Inflammatory macrophage treated with lipopolysaccharide for 1 hour (primary cell): ENCODE measurements at regions not wholly inside any gene's neighbourhood (a gene's known extent, or its start where the extent isn't known, plus 50 kb on each side); places are given as distances from the start of the nearest gene placed in this dataset.

Experiments used
- DNase-seq, 2 donors: peaks; one replicate each; pipeline ENCODE4 v3.0.0-alpha.2; 2020 to 2022

DNA sequence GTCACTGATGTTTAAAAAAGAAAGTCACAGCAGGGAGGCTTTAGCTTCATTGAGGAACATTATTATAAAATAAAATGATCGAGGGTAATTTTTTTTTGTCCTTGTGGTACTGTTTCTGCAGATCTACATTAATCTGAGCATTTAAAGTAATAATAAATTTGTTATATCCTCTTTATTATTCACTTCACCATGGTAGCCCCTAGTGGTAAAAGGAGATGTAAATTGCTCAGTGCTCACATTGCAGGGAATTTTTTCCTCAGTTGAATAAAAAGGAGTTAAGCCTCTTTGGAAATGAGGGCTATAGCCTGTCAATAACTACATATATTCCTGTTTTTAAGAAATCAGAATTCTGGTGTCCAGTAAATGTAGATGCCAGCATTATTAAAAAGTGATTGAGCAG, 99.7 kb upstream of the VPREB1 start:
- DNase-seq = no peak

DNA sequence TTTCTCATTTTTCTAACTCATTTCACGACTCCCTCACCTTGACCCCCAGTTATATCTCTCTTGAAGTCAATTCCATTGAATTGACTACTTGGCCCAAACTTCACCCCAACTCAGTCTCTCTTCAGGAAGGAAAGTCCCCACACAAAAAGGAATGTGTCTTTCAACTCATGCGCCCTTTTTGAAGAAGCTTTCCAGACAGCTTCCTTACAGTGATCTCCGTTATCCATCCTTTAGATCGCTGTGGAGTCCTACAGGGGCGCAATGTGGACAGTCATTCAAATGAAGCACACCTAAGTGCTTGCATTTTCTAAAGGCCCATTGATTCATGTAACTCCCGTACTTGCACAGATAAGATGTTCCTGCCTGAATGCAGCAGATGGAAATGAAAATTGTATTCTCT, 101.1 kb upstream of the VPREB1 start:
- DNase-seq = no peak

DNA sequence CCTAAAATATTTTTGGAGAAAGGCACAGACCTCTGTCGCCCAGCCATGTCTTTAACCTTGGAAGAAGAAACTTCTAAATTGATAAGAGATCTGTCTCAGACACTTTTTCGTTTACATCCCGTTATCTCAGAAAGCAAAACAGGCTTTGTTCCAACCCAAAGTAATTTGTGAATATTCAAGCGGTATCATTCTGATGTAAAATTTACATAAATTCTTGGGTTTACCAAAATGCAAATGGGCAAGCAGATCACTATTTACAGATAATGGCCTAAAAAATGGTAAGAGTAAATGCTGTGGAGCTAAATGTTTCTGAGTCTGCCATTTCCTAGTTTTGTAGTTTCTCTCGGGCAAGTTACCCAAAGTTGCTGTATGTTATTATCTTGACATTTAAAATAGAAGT, 101.9 kb upstream of the VPREB1 start:
- DNase-seq = no peak

DNA sequence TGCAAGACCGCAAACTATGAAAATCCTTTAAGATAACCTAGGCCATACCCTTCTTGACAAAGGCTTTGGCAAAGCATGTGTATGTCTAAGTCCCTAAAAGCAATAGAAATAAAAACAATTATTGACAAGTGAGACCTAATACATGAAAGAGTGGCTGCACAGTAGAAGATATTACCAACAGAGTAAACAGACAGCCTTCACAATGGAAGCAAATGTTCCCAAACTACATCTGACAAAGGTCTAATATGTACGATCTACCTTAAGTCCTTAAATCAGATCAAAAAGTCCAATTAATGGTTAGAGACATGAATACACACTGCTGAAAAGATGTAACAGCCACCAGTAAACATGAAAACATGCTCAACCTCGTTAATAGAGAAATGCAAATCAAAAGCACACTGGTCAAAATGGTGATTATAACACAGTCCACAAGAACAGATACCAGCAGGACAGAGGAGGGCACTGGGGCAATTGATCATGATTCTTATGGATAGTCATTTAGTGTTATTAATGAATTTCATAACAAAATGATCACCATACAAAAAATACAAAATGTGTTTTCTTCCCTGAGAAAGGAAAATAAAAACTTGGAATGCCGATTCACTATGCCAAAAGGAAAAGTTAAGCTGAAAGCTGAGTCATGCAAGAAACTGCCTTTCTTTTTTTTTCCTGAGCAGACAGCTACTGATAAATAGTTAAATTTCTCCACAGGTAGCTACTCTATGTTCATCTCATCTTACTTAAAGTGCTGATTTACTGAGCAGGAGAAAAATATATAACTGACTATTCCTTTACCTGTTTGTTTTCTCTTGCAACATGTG, 102.6 kb upstream of the VPREB1 start:
- no peak for DNase-seq

DNA sequence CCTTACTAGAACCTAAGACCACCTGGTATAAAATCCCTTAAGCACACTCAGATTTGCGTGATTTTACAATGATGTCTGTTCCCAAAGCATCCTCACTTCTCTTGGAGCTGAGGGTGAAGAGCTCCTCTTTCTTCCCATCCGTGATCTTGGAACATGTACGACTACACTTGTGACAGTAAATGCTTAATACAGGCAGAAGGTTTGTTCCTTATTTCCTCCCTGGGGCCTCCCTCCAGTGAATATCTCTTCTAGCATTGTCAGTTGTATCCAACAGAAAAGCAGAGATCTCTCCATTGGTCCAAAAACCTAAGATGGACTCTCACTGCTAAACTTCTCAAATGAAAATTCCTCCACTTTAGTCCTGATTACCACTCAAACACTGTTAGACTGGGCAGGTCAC, 103.6 kb upstream of the VPREB1 start:
- no peak for DNase-seq

DNA sequence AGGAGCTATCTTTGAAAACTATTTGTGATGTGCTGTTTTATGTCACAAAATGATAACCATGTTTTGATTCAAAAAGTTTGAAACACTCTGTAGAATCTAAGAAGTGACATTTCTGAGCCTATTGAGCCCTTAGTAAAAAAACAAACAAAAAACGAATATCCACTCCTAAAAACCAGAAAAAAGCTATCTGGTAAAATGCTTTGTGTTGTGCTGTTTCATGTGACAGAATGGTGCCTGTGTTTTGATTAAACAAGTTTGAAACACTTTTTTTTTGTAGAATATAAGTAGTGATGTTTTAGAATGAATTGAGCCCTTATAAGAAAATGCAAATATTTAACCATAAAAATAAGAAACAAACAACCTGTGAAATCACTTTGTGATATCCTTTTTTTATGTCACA, 105.2 kb upstream of the VPREB1 start:
- no peak for DNase-seq

DNA sequence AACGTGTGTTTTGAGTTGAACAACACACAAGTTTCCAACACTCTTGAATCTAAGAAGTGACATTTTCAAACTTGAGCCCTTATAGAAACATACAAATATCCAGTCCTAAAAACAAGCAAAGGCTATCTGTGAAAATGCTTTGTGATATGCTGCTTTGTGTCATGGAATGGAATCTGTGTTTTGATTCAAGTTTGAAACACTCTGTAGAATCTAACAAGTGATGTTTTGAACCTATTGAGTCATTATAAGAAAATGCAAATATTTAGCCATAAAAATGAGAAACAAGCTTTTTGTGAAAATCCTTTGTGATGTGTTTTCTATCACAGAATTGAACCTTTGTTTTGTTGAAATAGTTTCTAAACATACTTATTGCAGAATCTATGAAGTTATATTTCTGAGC, 105.7 kb upstream of the VPREB1 start:
- no peak for DNase-seq

DNA sequence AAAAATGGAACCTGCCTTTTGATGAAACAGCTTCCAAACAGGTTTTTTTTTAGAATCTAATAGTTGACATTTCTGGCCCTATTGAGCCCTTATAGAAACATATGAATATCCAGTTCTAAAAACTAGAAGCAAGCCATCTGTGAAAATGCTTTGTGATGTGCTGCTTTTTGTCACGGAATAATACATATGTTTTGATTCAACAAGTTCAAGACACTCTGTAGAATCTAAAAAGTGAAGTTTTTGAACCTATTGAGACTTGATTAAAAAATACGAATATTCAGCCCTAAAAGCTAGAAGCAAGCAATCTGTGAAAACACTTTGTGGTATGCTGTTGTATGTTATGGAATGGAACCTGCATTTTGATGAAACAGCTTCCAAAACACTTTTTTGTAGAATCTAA, 106.7 kb upstream of the VPREB1 start:
- DNase-seq = no peak

DNA sequence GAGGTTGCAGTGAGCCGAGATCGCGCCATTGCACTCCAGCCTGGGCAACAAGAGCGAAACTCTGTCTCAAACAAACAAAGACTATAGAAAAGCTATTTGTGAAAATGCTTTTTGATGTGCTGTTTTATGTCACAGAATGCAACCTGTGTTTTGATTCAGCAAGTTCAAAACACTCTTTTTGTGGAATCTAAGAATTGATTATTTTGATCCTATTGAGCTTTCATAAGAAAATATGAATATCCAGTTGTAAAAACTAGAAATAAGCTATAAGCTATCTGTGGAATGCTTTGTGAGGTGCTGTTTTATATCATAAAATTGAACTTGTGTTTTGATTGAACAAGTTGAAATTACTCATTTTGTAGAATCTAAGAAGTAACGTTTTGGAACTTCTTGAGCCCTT, 110.7 kb upstream of the VPREB1 start:
- DNase-seq = no peak

DNA sequence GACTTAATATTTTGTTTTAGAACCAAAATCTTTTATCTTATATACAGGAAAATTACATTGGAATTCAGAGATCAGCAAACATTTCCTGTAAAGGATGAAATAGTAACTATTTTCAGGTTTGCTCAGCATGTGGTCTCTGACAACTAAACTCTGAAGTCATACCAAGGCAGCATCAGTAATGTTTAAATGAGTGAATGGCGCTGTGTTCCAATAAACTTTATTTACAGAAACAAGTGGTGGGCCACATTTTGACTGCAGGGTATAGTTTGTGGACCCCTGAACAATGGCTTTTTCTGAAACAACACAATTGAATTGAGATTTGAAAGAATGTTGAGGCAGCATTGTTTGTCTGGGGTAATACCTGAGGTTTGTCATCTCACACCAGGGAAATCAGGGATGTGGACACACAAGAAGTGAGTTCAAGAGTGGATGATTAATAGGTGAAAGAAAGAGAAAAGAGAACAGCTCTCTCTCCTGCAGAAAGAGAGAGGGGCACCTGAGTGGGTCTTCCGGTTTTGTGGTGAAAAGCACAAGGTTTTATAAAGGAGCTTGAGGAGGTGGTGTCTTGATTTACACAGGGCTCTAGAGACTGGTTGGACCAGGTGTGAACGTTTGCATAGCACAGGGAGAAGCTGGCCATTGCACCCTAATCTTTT, 113.5 kb upstream of the VPREB1 start:
- DNase-seq = no peak

DNA sequence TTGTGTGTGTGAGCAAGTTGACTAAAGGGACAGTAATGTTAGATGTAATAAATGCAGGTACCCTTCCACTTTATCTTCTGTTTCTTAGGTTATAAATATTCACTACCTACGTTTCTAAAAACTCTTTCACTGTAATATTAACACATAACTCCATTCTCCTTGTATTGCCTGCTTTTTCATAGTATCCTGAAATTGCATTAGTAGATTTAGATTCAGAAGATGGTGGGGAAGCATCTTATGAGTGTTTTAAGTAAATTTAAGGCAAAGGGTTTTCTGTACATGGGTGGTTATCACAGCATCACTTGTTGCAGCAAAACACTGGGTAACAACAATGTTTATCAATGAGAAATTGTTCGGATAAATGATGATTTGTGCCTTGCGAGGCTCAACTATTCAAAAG, 115.2 kb upstream of the VPREB1 start:
- DNase-seq = no peak

DNA sequence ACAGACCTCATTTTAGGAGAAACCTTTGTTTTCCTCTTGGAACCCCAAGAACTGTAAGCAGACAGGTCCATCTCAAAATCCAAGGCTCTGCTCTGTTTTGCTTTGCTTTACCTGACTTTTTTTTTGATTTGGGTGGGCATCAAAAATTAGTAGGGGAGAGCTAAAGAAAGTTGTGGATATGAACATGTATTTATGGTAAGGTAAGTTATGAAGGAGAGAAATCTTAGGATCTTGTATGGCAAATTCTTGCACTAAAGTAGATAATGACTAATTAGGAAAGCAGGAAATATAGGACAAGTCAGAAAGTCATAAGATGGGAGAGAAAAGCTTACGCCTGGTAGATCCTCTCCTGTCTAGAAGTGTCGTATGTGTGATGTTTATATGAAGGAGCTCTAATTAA, 116.1 kb upstream of the VPREB1 start:
- no peak for DNase-seq

DNA sequence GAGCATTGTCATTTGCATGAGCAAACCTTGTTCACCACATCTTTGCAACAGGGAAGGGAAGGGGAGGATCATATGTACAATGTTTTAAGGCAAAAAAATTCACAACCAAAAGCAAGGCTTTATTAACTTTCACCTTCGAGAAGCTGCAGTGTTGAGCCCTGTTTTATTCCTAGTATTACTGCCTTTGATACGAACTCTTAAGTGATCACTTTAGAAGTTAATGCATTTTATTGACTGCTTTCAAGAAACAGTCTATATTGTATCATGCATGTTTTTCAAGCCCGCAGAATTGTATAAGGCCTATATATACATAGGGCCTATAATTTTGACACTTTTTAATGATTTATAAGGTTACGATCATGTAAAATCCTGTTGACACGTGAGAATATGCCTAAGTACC, 117.5 kb upstream of the VPREB1 start:
- no peak for DNase-seq

DNA sequence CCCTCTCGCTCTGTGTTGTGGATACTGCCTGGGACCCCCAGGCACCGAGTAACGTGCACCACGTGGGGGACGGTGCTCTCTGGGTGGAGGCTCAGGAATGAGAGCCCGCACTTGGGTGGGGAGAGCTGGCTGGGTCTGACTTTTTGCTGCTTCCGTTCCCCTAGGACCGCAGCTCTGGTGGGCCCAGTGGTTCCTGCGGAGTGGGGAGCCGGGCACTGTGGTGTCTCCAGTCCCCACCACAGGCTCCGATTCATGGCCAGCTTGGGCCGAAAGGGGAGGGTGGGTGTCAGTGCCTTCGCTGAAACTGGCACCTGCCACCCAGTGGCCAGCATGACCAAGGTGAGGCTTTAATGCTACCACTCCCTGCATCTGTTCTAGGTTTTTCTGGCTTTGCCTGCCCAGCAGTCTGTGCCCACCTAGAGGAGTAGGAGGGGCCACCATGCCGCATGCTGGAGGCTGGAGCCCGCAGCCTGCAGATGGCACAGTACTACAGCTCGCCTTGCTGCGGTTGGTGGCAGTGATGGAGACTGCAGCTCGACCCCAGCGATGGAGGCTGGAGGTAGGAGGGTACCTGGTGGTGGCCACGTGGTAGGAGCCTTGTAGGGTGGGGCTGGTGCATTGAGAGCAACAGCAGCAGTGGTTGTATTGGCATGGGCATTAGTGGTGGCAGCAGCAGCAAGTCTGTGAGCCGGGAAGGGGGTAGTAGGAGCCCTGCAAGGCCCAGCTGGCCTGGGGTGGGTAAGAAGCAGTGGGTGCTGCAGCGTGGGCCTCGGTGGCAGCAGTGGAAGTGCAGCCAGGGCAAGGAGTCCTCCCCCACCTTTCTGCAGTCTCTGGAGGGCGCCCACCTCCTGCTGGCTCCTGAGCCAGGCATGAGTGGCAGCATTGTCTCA, 118.8 kb upstream of the VPREB1 start:
- DNase-seq = no peak

DNA sequence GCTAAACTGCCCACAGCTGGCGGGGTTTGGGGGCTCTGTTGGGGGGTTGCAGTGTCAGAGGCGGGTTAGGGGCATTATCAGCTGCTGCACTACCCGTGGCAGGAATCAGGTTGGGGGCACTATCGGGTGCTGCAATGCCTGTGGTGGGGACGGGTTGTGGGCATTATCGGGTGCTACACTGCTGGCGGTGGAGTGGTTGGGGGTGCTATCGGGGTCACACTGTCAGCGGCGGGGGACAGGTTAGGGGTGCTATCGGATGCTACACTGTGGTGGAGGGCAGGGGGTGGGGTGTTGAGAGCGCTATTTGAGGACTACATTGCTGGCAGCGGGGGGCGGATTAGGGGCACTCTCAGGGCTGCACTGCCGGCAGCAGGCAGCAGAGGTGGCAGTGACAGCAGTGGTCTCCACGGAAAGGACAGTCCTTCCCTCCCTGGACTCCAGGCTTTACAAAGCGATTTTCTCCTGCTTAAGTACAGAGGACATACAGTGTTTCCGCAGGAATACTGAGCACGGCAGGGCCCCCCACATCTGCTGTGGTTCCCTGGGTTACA, 119.5 kb upstream of the VPREB1 start:
- no peak for DNase-seq

DNA sequence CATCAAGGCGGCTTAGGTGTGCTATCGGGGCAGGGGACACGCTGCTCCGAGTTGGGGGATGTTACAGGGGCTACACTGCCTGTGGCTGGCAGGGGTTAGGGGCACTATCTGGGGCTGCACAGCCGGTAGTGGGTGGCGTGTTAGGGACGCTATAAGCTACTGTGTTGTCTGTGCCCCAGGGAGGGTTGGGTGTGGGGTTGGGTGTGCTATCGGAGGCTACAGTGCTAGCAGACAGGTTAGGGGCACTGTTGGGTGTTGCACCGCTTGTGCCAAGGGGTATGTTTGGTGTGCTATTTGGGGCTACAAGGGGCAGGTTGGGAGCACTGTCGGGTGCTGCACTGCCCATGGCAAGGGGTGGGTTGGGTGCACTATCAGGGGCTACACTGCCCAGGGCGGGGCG, 120.2 kb upstream of the VPREB1 start:
- DNase-seq = no peak

DNA sequence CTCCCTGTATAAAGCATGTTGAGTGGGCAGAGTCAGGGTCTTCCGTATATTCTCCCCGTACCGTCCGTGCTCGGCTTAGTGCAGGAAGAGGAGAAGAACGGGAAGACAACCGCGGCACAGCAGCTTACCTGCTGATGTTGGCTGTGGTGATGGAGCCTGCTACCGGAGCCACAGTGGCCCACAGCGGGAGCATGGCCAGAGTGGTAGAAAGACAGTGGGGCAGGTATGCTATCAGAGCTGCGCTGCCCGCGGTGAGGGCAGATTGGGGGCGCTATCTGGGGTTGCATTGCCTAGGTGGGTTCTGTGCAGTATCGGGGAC, 120.7 kb upstream of the VPREB1 start:
- DNase-seq = no peak

DNA sequence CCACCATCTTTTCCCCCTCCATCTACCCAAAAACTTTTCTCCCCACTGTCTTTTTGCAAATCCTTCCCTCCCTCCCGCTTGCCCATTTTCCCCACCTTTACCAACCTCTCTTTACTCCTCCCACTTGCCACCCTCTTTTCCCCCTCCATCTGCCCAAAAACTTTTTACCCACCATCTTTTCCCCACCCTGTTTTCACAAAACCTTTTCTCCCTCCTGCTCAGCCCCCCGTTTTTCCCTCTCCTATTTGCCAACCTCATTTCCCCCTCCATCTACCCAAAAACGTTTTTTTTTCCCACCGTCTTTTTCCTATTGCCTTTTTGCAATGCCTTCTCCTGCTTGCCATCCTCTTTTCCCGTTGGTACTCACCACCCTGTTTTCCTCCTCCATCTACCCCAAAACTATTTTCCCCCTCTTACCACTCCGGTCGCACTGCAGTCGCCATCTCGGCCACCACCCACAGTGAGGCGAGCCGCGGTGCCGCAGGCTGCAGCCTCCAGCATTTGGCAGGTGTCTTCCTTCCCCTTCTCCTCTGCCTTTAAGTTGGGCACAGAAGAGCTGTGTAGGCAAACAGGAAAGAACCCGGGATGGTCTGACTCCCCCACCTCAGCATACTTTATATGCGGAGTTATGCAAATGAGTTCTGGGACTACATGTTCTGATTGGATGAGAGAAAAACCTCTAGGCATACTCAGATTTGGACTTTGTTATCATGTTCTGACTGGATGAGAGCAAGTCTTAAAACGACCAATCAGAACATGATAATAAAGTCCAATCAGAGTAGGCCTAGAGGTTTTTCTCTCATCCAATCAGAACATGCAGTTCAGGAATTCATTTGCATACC, 121.2 kb upstream of the VPREB1 start:
- no peak for DNase-seq

DNA sequence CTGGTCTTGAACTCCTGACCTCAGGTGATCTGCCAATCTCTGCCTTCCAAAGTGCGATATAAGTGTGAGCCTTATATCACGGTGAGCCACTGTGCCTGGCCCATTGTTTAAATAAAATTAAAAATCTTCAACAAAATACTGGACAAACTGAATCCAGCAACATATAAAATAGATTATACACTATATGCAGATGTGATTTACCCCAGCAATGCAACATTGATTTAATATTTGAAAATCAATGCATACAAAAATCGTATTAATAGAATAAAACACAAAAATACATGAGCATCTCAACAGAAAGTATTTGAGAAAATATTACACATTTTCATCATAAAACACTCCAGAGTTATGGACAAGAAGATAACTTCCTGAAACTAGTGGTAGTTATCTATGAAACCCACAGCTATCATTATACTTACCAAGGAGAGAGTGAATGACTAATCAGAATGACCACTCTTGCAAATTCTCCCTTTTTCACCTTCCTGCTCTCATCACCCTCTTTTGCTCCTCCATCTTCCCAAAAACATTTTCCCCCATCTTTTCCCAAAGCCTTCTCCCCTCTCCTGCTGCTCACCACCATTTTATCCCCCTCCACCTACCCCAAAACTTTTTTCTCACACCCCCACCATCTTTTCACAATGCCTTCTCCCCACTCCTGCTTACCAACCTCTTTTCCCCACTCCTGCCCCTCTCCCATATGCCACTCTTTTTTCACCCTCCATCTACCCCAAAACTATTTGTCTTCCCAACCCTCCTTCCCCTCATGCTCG, 122.1 kb upstream of the VPREB1 start:
- no peak for DNase-seq

DNA sequence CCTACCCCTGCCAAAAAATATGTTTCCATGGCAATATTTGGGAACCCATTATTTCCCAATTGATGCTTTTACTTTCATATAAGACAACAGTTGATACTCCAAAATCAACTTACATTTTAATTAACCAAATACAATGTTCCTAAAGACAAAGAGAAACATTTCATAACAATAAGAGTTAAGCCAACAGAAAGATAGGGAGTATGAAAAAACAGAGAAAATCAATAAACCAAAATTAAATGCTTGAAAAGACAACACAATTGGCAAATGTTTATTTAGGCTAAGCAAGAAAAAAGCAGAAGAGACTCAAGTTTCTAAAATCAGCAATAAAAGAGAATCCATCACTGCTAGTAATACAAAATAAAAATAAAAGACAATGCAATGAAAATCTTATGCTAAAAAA, 123.1 kb upstream of the VPREB1 start:
- no peak for DNase-seq

DNA sequence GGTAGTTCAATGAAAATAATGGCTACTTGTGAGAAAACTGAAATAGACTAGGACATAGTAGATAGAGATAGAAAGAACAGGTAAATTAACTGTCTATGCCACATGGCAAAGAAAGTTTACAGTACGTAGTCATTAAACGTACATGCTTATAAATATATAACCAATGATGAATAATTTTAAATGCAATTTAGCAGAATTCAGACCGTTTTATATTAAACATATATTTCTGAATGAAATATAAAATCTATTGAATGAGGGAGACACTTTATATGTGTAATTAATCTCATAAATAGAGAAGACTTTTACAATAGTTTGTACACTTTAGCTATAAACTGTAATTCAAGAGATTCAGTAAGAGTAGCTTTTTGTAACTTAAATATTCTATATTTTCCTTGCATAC, 124.4 kb upstream of the VPREB1 start:
- no peak for DNase-seq

DNA sequence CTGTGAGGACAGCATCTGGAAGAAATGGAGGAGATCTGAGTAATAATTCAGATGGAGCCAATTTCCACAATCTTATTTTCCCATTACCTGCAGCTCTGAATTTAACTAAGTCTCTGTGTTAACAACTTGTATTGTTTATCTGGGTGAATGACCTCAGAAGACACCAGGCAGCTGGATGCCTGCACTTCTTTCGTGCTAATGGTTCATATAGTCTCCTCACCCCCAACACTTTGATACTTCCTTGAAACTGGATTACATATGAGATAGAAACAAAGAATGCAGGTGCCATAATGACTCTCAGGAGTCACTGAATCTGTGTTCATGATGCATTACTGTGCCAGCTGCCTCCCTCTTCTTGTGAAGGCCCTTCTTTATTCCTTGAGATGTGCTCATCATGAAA, 125.6 kb upstream of the VPREB1 start:
- no peak for DNase-seq
